GM12878 (cell line): ENCODE measurements at regions not wholly inside any gene's neighbourhood (a gene's known extent, or its start where the extent isn't known, plus 50 kb on each side); places are given as distances from the start of the nearest gene placed in this dataset.
A peak's percentile ranks its signal among the peaks of the same experiment; 100 is the strongest.

Experiments
- BACH1 ChIP-seq: fragments of 450-650 bp; IDR thresholded peaks from 2 replicates; pipeline ENCODE4 v1.6.1; 2017; ENCODE audit warnings: mild to moderate bottlenecking, borderline replicate concordance
- BCL11A ChIP-seq: IDR thresholded peaks from 2 replicates; pipeline ENCODE4 v1.6.1; 2011; ENCODE audit warnings: low read depth, low read length
- CBX3 ChIP-seq: fragments of 200-600 bp; sonication (generic); IDR thresholded peaks from 2 replicates; pipeline ENCODE4 v1.6.1; 2016; ENCODE audit warnings: low read depth, borderline replicate concordance
- EP300 ChIP-seq, 2 experiments: fragments of 150-350 bp in 1 of 2; IDR thresholded peaks; 2 replicates each; pipeline ENCODE4 v1.6.1; 2011 to 2012; ENCODE audit warnings: low read depth in 2 of 2, low read length in 2 of 2, borderline replicate concordance in 1 of 2, improper control_type of control experiment in 1 of 2, inconsistent platforms in 1 of 2; ENCODE audit not compliant: control insufficient read depth in 1 of 2
- ESRRA ChIP-seq: IDR thresholded peaks from 2 replicates; pipeline ENCODE4 v1.6.1; 2012; ENCODE audit warnings: mild to moderate bottlenecking, low read length, improper control_type of control experiment
- EZH2 ChIP-seq: IDR thresholded peaks from 2 replicates; pipeline ENCODE4 v1.6.1; 2012; ENCODE audit warnings: low read depth, mild to moderate bottlenecking, control low read depth, inconsistent platforms, low read length, borderline replicate concordance; ENCODE audit not compliant: control insufficient read depth
- JUND ChIP-seq: IDR thresholded peaks from 2 replicates; pipeline ENCODE4 v1.6.1; 2012; ENCODE audit warnings: low read depth, mild to moderate bottlenecking, low read length, improper control_type of control experiment, moderate library complexity
- LARP7 ChIP-seq: fragments of 450-650 bp; IDR thresholded peaks from 2 replicates; pipeline ENCODE4 v1.6.1; 2017; ENCODE audit warnings: mild to moderate bottlenecking
- MYB ChIP-seq: fragments of 150-350 bp; IDR thresholded peaks from 2 replicates; pipeline ENCODE4 v1.6.1; 2014; ENCODE audit warnings: mild to moderate bottlenecking, low read depth, low read length, borderline replicate concordance
- NR2F1 ChIP-seq: fragments of 450-650 bp; conservative IDR thresholded peaks from 2 replicates; pipeline ENCODE4 v1.6.1; 2017; ENCODE audit warnings: mild to moderate bottlenecking
- PAX5 ChIP-seq: IDR thresholded peaks from 2 replicates; pipeline ENCODE4 v1.6.1; 2011; ENCODE audit warnings: low read depth, low read length, borderline replicate concordance
- PML ChIP-seq: IDR thresholded peaks from 2 replicates; pipeline ENCODE4 v1.6.1; 2012; ENCODE audit warnings: low read length, inconsistent platforms
- POLR2AphosphoS5 ChIP-seq: IDR thresholded peaks from 2 replicates; pipeline ENCODE4 v1.6.1; 2011; ENCODE audit warnings: mild to moderate bottlenecking, low read length, inconsistent platforms
- RB1 ChIP-seq: fragments of 450-650 bp; formaldehyde crosslinking; IDR thresholded peaks from 2 replicates; pipeline ENCODE4 v1.6.1; 2017; ENCODE audit warnings: mild to moderate bottlenecking, borderline replicate concordance
- STAT1 ChIP-seq: fragments of 450-650 bp; conservative IDR thresholded peaks from 2 replicates; pipeline ENCODE4 v1.6.1; 2014; ENCODE audit warnings: antibody characterized with exemption, mild to moderate bottlenecking
- STAT3 ChIP-seq: IDR thresholded peaks from 2 replicates; pipeline ENCODE4 v1.6.1; 2011; ENCODE audit warnings: low read depth, low read length, improper control_type of control experiment
- ZZZ3 ChIP-seq: IDR thresholded peaks from 2 replicates; pipeline ENCODE4 v1.6.1; 2011; ENCODE audit warnings: low read depth; ENCODE audit not compliant: control insufficient read depth, insufficient read length
- TF ChIP-seq, protein P1 (sequence below): fragments of 450-650 bp; conservative IDR thresholded peaks from 2 replicates; pipeline ENCODE4 v1.6.1; 2017; ENCODE audit warnings: mild to moderate bottlenecking, moderate library complexity
- TF ChIP-seq, protein P2 (sequence below): IDR thresholded peaks from 2 replicates; pipeline ENCODE4 v1.6.1; 2012; ENCODE audit warnings: mild to moderate bottlenecking, low read depth, low read length
- TF ChIP-seq, protein P3 (sequence below): IDR thresholded peaks from 2 replicates; pipeline ENCODE4 v1.6.1; 2012; ENCODE audit warnings: improper control_type of control experiment, low read depth, low read length; ENCODE audit not compliant: insufficient replicate concordance
- TF ChIP-seq, protein P4 (sequence below): IDR thresholded peaks from 2 replicates; pipeline ENCODE4 v1.6.1; 2012; ENCODE audit warnings: low read depth, low read length, improper control_type of control experiment

DNA sequence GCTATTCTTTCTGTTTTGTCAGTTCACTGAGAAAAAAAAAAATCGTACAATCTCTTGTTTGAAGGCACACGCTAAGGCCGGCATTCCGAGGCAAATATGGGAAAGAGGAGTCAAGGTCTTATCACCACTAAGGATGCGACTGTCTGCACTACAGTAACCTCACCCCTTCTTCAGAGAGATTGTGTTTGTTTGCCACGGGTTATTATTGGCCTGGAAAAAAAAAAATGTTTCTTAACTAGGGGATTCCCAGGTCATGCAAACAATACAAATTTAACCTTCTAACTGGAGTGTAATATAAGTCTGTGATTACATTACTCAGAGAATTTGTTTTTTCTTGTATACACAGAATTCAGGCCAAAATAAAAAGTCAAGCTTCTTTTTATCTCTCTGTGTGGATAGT lies 168.3 kb downstream of the TMA16 start (continued):
- no peak for TF ChIP-seq MYB
- no peak for TF ChIP-seq BCL11A
- no peak for TF ChIP-seq CBX3
- no peak for TF ChIP-seq BACH1
- TF ChIP-seq, protein P1, sequence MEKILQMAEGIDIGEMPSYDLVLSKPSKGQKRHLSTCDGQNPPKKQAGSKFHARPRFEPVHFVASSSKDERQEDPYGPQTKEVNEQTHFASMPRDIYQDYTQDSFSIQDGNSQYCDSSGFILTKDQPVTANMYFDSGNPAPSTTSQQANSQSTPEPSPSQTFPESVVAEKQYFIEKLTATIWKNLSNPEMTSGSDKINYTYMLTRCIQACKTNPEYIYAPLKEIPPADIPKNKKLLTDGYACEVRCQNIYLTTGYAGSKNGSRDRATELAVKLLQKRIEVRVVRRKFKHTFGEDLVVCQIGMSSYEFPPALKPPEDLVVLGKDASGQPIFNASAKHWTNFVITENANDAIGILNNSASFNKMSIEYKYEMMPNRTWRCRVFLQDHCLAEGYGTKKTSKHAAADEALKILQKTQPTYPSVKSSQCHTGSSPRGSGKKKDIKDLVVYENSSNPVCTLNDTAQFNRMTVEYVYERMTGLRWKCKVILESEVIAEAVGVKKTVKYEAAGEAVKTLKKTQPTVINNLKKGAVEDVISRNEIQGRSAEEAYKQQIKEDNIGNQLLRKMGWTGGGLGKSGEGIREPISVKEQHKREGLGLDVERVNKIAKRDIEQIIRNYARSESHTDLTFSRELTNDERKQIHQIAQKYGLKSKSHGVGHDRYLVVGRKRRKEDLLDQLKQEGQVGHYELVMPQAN: no peak
- TF ChIP-seq, protein P2, sequence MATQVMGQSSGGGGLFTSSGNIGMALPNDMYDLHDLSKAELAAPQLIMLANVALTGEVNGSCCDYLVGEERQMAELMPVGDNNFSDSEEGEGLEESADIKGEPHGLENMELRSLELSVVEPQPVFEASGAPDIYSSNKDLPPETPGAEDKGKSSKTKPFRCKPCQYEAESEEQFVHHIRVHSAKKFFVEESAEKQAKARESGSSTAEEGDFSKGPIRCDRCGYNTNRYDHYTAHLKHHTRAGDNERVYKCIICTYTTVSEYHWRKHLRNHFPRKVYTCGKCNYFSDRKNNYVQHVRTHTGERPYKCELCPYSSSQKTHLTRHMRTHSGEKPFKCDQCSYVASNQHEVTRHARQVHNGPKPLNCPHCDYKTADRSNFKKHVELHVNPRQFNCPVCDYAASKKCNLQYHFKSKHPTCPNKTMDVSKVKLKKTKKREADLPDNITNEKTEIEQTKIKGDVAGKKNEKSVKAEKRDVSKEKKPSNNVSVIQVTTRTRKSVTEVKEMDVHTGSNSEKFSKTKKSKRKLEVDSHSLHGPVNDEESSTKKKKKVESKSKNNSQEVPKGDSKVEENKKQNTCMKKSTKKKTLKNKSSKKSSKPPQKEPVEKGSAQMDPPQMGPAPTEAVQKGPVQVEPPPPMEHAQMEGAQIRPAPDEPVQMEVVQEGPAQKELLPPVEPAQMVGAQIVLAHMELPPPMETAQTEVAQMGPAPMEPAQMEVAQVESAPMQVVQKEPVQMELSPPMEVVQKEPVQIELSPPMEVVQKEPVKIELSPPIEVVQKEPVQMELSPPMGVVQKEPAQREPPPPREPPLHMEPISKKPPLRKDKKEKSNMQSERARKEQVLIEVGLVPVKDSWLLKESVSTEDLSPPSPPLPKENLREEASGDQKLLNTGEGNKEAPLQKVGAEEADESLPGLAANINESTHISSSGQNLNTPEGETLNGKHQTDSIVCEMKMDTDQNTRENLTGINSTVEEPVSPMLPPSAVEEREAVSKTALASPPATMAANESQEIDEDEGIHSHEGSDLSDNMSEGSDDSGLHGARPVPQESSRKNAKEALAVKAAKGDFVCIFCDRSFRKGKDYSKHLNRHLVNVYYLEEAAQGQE: no peak
- TF ChIP-seq PML: no peak
- no peak for TF ChIP-seq STAT1
- TF ChIP-seq RB1: no peak
- TF ChIP-seq STAT3: no peak
- TF ChIP-seq ESRRA: no peak
- no peak for TF ChIP-seq PAX5
- peak; percentile 65 for TF ChIP-seq NR2F1
- TF ChIP-seq, protein P3, sequence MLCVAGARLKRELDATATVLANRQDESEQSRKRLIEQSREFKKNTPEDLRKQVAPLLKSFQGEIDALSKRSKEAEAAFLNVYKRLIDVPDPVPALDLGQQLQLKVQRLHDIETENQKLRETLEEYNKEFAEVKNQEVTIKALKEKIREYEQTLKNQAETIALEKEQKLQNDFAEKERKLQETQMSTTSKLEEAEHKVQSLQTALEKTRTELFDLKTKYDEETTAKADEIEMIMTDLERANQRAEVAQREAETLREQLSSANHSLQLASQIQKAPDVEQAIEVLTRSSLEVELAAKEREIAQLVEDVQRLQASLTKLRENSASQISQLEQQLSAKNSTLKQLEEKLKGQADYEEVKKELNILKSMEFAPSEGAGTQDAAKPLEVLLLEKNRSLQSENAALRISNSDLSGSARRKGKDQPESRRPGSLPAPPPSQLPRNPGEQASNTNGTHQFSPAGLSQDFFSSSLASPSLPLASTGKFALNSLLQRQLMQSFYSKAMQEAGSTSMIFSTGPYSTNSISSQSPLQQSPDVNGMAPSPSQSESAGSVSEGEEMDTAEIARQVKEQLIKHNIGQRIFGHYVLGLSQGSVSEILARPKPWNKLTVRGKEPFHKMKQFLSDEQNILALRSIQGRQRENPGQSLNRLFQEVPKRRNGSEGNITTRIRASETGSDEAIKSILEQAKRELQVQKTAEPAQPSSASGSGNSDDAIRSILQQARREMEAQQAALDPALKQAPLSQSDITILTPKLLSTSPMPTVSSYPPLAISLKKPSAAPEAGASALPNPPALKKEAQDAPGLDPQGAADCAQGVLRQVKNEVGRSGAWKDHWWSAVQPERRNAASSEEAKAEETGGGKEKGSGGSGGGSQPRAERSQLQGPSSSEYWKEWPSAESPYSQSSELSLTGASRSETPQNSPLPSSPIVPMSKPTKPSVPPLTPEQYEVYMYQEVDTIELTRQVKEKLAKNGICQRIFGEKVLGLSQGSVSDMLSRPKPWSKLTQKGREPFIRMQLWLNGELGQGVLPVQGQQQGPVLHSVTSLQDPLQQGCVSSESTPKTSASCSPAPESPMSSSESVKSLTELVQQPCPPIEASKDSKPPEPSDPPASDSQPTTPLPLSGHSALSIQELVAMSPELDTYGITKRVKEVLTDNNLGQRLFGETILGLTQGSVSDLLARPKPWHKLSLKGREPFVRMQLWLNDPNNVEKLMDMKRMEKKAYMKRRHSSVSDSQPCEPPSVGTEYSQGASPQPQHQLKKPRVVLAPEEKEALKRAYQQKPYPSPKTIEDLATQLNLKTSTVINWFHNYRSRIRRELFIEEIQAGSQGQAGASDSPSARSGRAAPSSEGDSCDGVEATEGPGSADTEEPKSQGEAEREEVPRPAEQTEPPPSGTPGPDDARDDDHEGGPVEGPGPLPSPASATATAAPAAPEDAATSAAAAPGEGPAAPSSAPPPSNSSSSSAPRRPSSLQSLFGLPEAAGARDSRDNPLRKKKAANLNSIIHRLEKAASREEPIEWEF: no peak
- no peak for TF ChIP-seq JUND
- TF ChIP-seq POLR2AphosphoS5: 0 out of 2 replicates have a peak, but pooled peaks have one; percentile 44
- TF ChIP-seq EP300 (IDR thresholded peaks at IDR 0.05; ENCODE audit: borderline replicate concordance in 1 of 2, control insufficient read depth in 1 of 2, low read depth in 2 of 2, low read length in 2 of 2): no peak
- TF ChIP-seq, protein P4, sequence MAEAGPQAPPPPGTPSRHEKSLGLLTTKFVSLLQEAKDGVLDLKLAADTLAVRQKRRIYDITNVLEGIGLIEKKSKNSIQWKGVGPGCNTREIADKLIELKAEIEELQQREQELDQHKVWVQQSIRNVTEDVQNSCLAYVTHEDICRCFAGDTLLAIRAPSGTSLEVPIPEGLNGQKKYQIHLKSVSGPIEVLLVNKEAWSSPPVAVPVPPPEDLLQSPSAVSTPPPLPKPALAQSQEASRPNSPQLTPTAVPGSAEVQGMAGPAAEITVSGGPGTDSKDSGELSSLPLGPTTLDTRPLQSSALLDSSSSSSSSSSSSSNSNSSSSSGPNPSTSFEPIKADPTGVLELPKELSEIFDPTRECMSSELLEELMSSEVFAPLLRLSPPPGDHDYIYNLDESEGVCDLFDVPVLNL: no peak
- TF ChIP-seq LARP7: no peak
- no peak for TF ChIP-seq EZH2
- TF ChIP-seq ZZZ3: no peak
